ENCODE measurements at regions not wholly inside any gene's neighbourhood (a gene's known extent, or its start where the extent isn't known, plus 50 kb on each side); places are given as distances from the start of the nearest gene placed in this dataset.
"Not testable (repeated sequence)": the region's sequence is repeated elsewhere in the genome, so short reads cannot be mapped to it uniquely, and the experiment has no call there.

DNA sequence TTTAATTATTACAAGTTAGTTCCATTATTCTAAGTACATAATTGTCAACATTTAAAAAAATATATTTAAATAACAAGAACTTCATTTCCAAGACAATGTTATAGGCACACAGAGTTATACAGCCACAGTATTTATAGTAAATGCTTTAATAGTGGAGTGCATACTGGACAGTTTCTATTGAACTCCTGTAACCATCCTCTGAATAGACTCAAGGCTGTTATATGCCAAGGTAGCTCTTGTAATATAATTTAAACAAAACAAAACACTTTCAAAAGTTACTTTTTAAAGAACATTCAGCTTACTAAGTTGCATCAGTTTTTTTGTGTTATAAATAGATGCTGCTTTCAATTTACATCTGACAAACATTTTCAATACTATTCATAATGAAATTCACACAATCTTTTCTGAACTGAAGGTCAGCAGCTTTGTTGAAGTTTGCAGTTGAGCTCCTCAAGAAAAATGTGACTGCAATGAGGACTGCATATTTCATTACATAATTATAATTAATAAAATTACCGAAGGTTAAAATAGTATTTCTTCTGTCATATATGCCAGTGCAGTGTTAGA, 549.9 kb upstream of the CYLC2 start:
- Histone ChIP-seq H3K4me1 (no peaks in the 10 kb centered on the region), H3K27me3 (no peaks in the 10 kb centered on the region), H3K9me3 (peaks cover 0 to 26% (median 9%) of the 10 kb centered on the region in 11 donors), H3K27ac (no peak overlapping the region), H3K36me3 (no peaks in the 10 kb centered on the region), H3K4me3 (no peak overlapping the region)
- no peak for ATAC-seq
- no peak for DNase-seq
- TF ChIP-seq, protein P1, sequence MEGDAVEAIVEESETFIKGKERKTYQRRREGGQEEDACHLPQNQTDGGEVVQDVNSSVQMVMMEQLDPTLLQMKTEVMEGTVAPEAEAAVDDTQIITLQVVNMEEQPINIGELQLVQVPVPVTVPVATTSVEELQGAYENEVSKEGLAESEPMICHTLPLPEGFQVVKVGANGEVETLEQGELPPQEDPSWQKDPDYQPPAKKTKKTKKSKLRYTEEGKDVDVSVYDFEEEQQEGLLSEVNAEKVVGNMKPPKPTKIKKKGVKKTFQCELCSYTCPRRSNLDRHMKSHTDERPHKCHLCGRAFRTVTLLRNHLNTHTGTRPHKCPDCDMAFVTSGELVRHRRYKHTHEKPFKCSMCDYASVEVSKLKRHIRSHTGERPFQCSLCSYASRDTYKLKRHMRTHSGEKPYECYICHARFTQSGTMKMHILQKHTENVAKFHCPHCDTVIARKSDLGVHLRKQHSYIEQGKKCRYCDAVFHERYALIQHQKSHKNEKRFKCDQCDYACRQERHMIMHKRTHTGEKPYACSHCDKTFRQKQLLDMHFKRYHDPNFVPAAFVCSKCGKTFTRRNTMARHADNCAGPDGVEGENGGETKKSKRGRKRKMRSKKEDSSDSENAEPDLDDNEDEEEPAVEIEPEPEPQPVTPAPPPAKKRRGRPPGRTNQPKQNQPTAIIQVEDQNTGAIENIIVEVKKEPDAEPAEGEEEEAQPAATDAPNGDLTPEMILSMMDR (IDR thresholded peaks at IDR 0.05), result no peak
- intact Hi-C loops (cut with DNase I), result no loop called here
- WGBS, 2 donors, result 84 to 88% methylated on average over 1 of the region's 1 CpG

DNA sequence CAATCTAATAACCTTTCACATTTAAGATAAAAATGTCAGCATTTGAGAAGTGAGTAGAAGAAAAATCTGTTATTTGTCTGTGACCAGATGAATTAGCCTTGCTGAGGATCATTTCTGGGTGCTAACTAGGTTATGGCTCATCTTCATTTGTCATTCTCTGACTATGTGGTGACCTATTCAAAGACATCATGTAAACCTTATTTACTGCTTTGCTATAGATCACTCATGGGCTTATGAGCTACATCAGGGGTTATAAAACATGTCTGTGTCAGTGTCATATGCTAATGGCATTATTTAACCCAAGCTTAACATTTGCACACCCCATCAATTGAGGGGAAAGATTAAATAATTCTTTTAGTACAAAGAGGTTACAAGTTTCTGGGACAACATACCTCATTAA, 555.5 kb upstream of the CYLC2 start:
- Histone ChIP-seq H3K4me1 (no peaks in the 10 kb centered on the region), H3K36me3 (no peaks in the 10 kb centered on the region), H3K9me3 (no peaks in the 10 kb centered on the region), H3K4me3 (no peak overlapping the region), H3K27ac (no peak overlapping the region), H3K27me3 (no peaks in the 10 kb centered on the region)
- no peak for ATAC-seq
- intact Hi-C loops (cut with DNase I), result no loop called here
- TF ChIP-seq, protein P1 (IDR thresholded peaks at IDR 0.05), result no peak
- no peak for DNase-seq

DNA sequence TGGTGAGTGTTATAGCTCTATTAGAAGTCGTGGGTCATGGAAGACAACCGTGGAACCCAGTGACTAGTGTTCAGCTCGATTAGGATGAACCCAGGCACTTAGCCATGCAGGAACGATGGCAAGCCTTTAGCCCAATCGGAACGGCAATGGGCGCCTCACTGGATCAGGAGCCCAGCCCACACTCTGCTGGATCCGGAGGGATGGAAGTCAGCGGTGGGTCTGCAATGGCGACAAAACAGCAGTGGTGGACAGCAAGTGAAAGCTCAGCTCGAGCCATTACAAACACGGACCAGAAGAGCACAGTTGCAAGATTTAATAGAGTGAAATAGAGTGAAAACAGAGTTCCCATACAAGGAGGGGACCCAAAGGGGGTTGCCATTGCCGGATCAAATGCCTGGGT, 558.5 kb upstream of the CYLC2 start:
- intact Hi-C loops (cut with DNase I); H3K36me3 ChIP-seq; H3K27ac ChIP-seq; H3K9me3 ChIP-seq; H3K4me3 ChIP-seq; H3K4me1 ChIP-seq; H3K27me3 ChIP-seq; DNase-seq; ATAC-seq: not testable (repeated sequence)
- 93 to 96% methylated on average over 13 of the region's 13 CpGs for WGBS, 2 donors

DNA sequence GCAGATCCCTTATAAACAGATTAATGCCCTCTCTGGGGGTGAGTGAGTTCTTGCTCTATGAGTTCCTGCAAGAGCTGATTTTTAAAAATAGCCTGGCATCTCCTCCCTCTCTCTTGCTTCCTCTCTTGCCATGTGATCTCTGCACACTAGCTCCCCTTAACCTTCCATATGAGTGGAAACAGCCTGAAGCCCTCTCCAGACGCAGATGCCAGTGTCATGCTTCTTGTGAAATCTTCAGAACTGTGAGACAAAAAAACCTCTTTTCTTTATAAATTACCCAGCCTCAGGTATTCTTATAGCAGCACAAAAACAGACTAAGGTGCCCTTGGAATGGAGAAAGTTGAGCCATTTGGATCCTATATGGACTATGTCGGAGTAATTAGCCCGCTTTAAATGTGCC, 559.7 kb upstream of the CYLC2 start:
- no peak for DNase-seq
- Histone ChIP-seq H3K9me3 (no peaks in the 10 kb centered on the region), H3K4me1 (no peaks in the 10 kb centered on the region), H3K4me3 (no peak overlapping the region), H3K27me3 (no peaks in the 10 kb centered on the region), H3K36me3 (no peaks in the 10 kb centered on the region), H3K27ac (no peak overlapping the region)
- 76 to 77% methylated on average over 3 of the region's 3 CpGs for WGBS, 2 donors
- intact Hi-C loops (cut with DNase I), result no loop called here
- TF ChIP-seq, protein P1 (IDR thresholded peaks at IDR 0.05), result no peak
- ATAC-seq, result no peak

DNA sequence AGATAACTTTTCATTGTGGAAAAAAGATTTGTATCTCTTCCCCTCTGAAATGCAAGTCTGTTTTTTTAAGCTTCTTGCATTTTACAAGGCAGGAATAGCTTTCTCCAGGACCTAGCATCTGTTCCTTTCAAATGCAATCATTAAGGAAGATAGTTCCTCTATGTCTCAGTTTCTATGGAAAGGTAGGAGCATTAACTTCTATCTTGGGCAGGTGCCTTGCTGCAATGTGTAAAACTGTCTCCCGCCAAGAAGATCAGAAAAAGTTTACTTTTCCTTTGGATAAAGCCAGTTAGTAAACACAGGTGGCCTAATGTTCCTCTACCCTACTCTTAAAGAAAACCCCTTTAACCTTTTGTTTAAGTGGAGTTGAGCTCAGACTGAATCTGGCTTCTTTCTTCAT, 560.6 kb upstream of the CYLC2 start:
- no peaks in the 10 kb centered on the region for H3K9me3 ChIP-seq
- no peak overlapping the region for H3K4me3 ChIP-seq
- WGBS, 2 donors, result 50 to 73% methylated on average over 1 of the region's 1 CpG
- no peaks in the 10 kb centered on the region for H3K36me3 ChIP-seq
- ATAC-seq (no peak), DNase-seq (no peak)
- H3K4me1 ChIP-seq, result no peaks in the 10 kb centered on the region
- no peaks in the 10 kb centered on the region for H3K27me3 ChIP-seq
- TF ChIP-seq, protein P1 (IDR thresholded peaks at IDR 0.05), result no peak
- intact Hi-C loops (cut with DNase I), result no loop called here
- H3K27ac ChIP-seq, result no peak overlapping the region
